Chondrocyte (in vitro differentiated cells): ENCODE measurements at regions not wholly inside any gene's neighbourhood (a gene's known extent, or its start where the extent isn't known, plus 50 kb on each side); places are given as distances from the start of the nearest gene placed in this dataset.

Experiments
- DNase-seq: peaks from one replicate; pipeline ENCODE4 v3.0.0; 2021; ENCODE audit warnings: mixed read lengths, low spot score
- H3K27ac Mint-ChIP-seq: one replicate; pipeline ENCODE4 v1.8.0; 2021; ENCODE audit warnings: mild to moderate bottlenecking, moderate library complexity, mixed read lengths; ENCODE audit not compliant: unreplicated experiment
- H3K27me3 Mint-ChIP-seq: 2 replicates; pipeline ENCODE4 v1.8.0; 2021; ENCODE audit warnings: low read depth, mixed read lengths
- H3K36me3 Mint-ChIP-seq: 2 replicates; pipeline ENCODE4 v1.8.0; 2021; ENCODE audit warnings: low read depth, mixed read lengths
- H3K4me1 Mint-ChIP-seq: 2 replicates; pipeline ENCODE4 v1.8.0; 2021; ENCODE audit warnings: low read depth, mild to moderate bottlenecking, mixed read lengths
- H3K4me3 Mint-ChIP-seq: one replicate; pipeline ENCODE4 v1.8.0; 2021; ENCODE audit warnings: mild to moderate bottlenecking, moderate library complexity, mixed read lengths; ENCODE audit not compliant: unreplicated experiment
- H3K9me3 Mint-ChIP-seq: 2 replicates; pipeline ENCODE4 v1.8.0; 2021; ENCODE audit warnings: low read depth, mixed read lengths
- TF ChIP-seq, protein P1 (sequence below): fragments of 200-600 bp; sonication (generic); IDR thresholded peaks from 2 replicates; pipeline ENCODE4 v1.5.0; 2021; ENCODE audit warnings: antibody characterized with exemption, mild to moderate bottlenecking, moderate library complexity

GRCh38 chr13:85266771-85267170, 532.4 kb downstream of the SLITRK6 start:
- Mint-ChIP-seq H3K27me3 (no peaks in the 10 kb centered on the region), H3K4me1 (peaks cover 16% of the 10 kb centered on the region), H3K9me3 (peaks cover 7% of the 10 kb centered on the region), H3K4me3 (no peak overlapping the region), H3K27ac (no peak overlapping the region), H3K36me3 (no peaks in the 10 kb centered on the region)
- DNase-seq, result no peak
- TF ChIP-seq, protein P1, sequence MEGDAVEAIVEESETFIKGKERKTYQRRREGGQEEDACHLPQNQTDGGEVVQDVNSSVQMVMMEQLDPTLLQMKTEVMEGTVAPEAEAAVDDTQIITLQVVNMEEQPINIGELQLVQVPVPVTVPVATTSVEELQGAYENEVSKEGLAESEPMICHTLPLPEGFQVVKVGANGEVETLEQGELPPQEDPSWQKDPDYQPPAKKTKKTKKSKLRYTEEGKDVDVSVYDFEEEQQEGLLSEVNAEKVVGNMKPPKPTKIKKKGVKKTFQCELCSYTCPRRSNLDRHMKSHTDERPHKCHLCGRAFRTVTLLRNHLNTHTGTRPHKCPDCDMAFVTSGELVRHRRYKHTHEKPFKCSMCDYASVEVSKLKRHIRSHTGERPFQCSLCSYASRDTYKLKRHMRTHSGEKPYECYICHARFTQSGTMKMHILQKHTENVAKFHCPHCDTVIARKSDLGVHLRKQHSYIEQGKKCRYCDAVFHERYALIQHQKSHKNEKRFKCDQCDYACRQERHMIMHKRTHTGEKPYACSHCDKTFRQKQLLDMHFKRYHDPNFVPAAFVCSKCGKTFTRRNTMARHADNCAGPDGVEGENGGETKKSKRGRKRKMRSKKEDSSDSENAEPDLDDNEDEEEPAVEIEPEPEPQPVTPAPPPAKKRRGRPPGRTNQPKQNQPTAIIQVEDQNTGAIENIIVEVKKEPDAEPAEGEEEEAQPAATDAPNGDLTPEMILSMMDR, result no peak

GRCh38 chr13:85266331-85266730, 532.9 kb downstream of the SLITRK6 start:
- Mint-ChIP-seq H3K27ac (no peak overlapping the region), H3K36me3 (no peaks in the 10 kb centered on the region), H3K4me3 (no peak overlapping the region), H3K27me3 (no peaks in the 10 kb centered on the region), H3K9me3 (peaks cover 3% of the 10 kb centered on the region), H3K4me1 (peaks cover 16% of the 10 kb centered on the region)
- DNase-seq, result no peak
- TF ChIP-seq, protein P1, result no peak

DNA sequence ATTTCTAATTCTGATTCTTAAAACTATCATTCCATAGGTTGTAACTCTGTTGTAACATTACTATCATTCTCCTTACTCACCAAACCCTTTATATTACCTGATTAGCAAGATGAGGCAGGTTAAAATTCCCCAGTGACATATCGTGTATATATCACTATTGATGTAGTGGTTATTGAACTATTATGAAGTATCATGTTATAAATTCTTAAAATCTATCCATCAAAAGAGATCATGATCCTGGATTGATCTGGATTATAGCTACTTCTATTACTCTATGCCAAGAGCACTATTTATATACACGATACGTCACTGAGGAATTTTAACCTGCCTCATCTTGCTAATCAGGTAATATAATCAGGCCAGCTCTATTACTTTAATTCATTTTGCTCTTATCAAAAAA, 533.9 kb downstream of the SLITRK6 start:
- no peak overlapping the region for H3K27ac Mint-ChIP-seq
- H3K9me3 Mint-ChIP-seq, result no peaks in the 10 kb centered on the region
- no peak for DNase-seq
- H3K4me3 Mint-ChIP-seq, result no peak overlapping the region
- no peaks in the 10 kb centered on the region for H3K27me3 Mint-ChIP-seq
- TF ChIP-seq, protein P1, result no peak
- no peaks in the 10 kb centered on the region for H3K36me3 Mint-ChIP-seq
- H3K4me1 Mint-ChIP-seq, result peaks cover 16% of the 10 kb centered on the region

DNA sequence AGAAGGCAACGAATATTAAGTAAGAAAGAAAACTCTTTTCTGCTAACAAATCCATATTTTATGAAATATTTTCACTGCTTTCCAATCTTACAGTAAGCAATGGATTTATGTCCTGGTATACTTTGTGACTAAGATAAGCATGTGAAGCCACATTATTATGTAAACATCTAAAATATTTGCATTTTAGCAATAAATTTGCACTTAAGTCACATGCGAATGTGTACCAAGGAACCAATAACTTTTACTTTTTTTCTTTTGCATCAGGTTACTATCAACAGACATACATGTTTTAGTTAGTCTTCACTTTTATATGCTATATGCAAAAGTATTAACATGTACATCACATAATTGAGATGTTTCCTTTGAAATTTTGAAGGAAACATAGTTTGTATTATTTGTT, 536.7 kb downstream of the SLITRK6 start:
- TF ChIP-seq, protein P1, result no peak
- Mint-ChIP-seq H3K36me3 (no peaks in the 10 kb centered on the region), H3K4me1 (peaks cover 16% of the 10 kb centered on the region), H3K9me3 (no peaks in the 10 kb centered on the region), H3K27ac (no peak overlapping the region), H3K4me3 (no peak overlapping the region), H3K27me3 (no peaks in the 10 kb centered on the region)
- DNase-seq, result no peak

DNA sequence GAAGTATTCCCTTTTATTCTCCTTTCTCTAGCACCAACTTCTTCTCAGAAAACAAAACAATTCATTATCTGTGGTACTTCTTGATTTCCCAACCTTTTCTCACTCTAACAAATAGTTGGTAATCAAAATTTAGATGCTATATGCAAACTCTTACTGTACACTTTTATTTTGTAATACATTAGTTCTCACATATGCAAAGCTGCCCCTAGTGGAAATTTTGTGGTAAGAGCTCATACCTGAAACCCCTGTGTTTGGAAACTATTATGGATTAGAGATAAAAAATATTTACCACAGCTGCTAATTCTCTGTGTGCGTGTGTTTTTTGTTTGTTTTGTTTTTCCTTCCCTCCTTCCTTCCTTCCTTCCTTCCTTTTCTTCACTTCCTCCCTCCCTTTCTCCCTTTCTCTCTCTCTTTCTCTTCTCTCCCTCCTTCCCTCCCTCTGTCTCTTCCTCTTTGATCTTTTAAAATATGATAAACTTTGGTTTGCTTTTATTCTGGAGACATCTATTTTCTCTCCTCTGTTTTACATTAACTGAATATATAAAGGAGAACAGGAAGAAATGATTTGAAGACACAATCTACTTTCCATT, 537.4 kb downstream of the SLITRK6 start:
- DNase-seq, result no peak
- TF ChIP-seq, protein P1, result peak; percentile 79
- Mint-ChIP-seq H3K9me3 (no peaks in the 10 kb centered on the region), H3K4me1 (peaks cover 12% of the 10 kb centered on the region), H3K4me3 (no peak overlapping the region), H3K27ac (no peak overlapping the region), H3K27me3 (no peaks in the 10 kb centered on the region), H3K36me3 (no peaks in the 10 kb centered on the region)
